C4-2B (cell line): ENCODE measurements at regions not wholly inside any gene's neighbourhood (a gene's known extent, or its start where the extent isn't known, plus 50 kb on each side); places are given as distances from the start of the nearest gene placed in this dataset.

Source experiments
- H3K27ac ChIP-seq: fragments of 450-650 bp; 2 replicates; pipeline ENCODE4 v1.5.1; 2017
- ZFX ChIP-seq: fragments of 450-650 bp; IDR thresholded peaks from 2 replicates; pipeline ENCODE4 v1.6.1; 2017
- TF ChIP-seq, protein P1 (sequence below): fragments of 450-650 bp; conservative IDR thresholded peaks from 2 replicates; pipeline ENCODE4 v1.5.1; 2017; ENCODE audit warnings: mild to moderate bottlenecking

DNA sequence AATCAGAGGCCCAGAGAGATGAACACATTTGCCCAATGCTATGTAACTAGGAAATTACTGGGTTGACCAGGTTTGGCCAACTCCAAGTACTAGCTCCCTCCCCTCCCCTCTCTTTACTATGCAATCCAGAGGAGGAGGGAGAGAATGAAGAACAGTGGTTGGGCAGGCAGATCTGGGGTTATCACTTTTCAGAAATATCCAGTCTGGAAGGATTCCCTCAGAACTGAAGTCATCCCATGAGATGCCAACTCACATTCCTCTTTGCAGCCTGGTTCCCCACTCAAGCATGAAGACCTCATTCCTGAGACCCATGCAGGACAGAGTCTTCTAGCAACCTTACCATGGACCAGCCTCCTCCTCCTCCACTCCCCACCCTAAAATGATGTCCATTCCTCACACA lies 201.1 kb downstream of the TLE3 start:
- no peak overlapping the region for H3K27ac ChIP-seq
- TF ChIP-seq ZFX: no peak
- TF ChIP-seq, protein P1, sequence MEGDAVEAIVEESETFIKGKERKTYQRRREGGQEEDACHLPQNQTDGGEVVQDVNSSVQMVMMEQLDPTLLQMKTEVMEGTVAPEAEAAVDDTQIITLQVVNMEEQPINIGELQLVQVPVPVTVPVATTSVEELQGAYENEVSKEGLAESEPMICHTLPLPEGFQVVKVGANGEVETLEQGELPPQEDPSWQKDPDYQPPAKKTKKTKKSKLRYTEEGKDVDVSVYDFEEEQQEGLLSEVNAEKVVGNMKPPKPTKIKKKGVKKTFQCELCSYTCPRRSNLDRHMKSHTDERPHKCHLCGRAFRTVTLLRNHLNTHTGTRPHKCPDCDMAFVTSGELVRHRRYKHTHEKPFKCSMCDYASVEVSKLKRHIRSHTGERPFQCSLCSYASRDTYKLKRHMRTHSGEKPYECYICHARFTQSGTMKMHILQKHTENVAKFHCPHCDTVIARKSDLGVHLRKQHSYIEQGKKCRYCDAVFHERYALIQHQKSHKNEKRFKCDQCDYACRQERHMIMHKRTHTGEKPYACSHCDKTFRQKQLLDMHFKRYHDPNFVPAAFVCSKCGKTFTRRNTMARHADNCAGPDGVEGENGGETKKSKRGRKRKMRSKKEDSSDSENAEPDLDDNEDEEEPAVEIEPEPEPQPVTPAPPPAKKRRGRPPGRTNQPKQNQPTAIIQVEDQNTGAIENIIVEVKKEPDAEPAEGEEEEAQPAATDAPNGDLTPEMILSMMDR: no peak

DNA sequence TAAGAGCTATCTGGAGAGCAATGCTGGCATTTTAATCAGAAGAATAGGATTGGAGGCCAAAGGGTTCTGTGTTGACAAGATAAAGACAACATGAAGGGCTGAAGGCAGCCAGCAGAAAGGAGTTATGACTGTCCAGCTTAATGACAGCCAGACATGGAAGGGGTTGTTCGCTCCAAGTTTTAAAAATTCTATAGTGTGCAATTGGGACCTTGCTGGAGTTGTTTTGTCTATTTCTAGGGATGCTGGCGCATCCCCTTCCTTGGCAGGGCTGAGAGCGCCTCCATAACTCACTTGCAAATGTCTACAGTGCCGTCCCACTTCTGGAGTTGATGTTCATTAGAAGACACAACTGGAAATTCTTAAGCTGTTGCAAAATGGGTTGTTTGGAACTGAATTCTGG lies 200.7 kb downstream of the TLE3 start:
- TF ChIP-seq ZFX: no peak
- TF ChIP-seq, protein P1: no peak
- no peak overlapping the region for H3K27ac ChIP-seq

DNA sequence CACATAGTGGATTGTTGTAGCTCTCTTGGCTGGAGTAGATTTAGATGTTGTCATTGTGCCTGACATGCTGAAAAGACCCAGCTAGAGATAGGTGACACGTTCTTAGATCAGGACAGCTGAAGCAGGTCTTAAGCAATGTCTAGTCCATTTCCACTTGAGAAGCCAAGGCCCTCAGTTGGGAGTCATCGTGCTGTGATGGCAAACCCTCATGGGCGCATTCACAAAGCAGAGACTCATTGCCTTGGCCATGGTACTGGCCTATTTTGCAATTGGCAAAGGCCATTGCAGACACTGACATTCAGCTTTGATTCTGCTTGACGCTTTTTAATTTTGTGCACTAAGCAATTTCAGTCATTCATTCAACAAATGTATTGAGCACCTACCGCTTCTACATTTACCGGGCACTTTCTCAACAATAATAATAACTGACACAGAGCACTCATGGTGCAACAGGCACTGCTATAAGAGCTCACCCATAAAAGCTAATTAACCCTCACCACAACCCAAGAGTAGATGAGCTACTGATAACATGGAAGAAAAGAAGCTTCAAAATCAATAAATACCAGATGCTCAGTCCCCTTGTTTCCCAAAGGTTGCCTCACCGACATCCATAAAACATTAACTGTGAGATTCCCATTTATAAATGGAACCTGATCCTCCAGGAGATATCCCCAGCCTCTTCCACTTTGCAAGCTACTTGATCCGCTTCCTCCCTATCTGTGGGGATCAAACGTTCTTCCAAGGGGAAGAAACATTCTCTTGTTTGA lies 200.1 kb downstream of the TLE3 start:
- no peak overlapping the region for H3K27ac ChIP-seq
- no peak for TF ChIP-seq ZFX
- TF ChIP-seq, protein P1: no peak

DNA sequence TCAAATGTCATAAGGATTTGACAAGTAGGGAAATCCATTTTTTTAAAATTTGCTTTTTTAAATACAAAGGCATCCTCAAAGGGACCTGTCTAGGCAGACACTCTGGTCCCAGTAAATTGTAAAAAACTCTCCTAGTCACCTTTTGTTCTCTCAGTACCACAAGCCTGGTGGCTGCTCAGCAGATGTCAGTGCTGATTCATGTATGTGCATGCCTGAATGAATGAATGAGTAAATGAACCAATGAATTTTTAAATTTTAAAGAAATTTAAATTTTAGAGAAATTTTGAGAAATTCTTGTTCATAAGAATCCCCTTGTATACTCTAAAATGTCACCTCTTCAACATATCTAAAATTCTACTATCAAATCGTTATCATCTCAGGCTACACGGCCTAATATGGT lies 199.5 kb downstream of the TLE3 start:
- H3K27ac ChIP-seq: no peak overlapping the region
- TF ChIP-seq ZFX: no peak
- TF ChIP-seq, protein P1: no peak

DNA sequence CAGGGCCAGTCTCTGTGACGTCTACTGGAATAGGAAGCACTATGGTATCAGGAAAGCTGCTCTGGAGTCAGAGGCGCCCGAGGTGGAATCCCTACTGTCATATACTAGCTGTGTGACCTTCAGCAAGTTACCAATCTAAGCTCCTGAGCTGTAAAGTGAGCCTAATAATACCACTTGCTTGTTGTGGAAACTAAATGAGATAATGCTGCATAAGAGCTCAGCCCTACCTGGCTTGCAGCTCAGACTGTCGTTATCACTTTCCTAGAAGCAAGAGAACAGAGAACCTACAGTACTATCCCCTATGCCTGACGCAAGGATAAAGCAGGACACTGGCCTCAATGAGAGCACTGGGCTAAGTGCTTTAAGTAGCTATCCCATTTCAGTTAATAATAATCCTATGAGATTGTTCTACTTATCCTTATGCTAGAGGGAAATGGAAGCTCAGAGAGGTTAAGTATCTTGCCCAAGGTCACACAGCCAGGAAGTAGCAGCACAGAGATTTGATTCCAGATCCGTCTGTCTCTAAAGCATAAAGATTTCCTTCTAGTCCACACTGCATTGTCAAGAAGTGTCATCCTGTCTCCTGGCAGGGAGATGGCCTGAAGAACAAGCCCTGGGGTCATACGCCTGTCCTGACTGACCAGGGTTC lies 195.2 kb downstream of the TLE3 start:
- TF ChIP-seq ZFX: no peak
- no peak overlapping the region for H3K27ac ChIP-seq

DNA sequence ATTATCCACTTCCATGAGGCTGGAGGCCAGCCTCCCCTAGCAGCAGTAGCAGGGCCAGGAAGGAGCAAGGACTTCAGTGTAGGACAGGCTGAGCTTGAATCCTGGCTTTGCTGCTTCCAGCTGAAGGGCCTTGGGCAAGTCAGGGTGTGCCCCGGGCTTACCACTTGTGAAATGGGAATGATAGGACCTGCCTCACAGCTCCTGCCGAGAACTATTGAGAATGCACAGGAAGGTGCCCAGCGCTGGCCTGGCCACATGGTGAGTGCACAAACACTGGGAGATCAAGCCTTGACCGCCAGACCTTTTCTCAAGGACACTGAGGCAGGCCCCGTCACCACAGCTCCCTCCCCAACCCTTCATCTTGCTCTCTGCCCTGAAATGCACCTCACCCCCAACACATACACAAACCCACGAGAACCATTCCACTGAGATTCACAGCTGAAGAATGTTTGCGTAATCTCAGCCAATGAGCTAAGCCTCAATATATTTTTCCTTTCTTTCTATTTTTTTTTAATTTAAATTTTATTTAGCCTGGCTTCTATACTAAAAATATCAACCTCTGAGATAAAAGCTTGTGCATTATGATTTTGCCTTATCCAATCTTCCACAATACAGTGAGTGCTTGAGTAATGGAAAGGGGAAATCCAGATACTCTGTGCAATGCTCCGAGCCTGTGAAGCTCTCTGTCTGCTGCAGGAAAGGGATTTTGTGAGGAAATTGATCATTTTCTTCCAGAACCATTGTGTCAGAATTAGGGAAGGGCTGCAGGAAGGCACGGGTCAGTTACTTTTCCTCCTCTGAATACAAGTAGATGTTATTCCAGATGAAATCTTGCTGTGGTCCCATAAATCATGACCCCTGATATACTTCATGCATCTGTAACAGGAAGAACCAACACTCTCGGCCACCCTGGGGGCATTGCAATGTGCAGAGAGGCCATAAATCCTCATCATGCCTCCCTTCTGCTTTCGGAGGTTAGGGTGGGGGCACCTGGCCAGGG lies 193.9 kb downstream of the TLE3 start:
- no peak for TF ChIP-seq ZFX
- TF ChIP-seq, protein P1: no peak
- H3K27ac ChIP-seq: no peak overlapping the region

DNA sequence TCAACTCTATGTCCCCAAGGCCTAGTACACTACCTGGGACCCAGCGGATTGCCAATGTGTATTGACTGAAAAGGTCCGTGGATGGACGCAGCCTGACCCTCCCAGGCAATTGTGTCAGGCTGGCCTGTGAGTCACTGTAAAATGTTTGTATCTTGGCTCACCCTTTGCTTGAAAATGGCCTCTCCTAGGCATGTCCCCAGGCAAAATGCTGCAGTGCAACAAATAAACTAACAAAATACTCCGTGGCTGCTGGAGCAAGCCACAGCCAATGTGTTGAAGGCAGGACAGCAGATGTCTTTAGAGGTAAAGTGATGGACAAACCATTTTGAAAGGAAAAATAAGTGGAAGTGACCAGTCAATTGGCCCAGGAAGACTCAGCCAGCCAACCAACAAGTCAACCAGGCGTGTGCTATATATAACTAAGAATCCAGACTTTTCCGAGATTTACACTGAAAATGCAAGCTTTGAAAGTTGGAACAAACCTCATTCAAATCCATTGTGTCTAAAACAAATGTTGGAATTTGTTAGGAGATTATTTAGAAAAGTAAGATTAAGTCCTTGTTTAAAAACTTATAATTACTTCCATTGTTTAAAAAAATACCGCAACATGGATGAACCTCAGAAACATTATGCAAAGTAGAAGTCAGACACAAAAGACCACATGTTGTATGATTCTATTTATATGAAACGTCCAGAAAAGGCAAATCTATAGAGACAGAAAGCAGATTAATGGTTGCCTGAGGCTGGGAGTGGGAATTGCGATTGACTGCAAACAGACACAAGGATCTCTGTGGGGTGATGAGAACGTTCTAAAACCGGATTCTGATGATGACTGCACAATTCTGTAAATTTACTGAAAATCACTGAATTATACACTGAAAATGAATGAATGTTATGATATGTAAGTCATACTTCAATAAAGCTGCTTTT lies 191.2 kb downstream of the TLE3 start:
- TF ChIP-seq, protein P1: no peak
- no peak for TF ChIP-seq ZFX
- no peak overlapping the region for H3K27ac ChIP-seq
